Endothelial cell of umbilical vein (primary cell): ENCODE measurements at regions not wholly inside any gene's neighbourhood (a gene's known extent, or its start where the extent isn't known, plus 50 kb on each side); places are given as distances from the start of the nearest gene placed in this dataset.

Source experiments
- BruUV-seq: library from RNA; stranded (reverse); fragments of 400-500 nt; replicated peaks from 2 replicates; lab custom pipeline; 2021; lab: Mats Ljungman, UMichigan
- CTCF ChIA-PET: fragments of 300-600, 350-600 bp; sonication (Branson Sonifier 250); formaldehyde crosslinking; loops from one replicate; lab custom pipeline; 2021; ENCODE audit warnings: antibody characterized with exemption, inconsistent platforms; lab: Charles Lee
- POLR2A ChIA-PET: fragments of 300-600, 350-600 bp; sonication (Branson Sonifier 250); formaldehyde crosslinking; loops from one replicate; lab custom pipeline; 2021; ENCODE audit warnings: antibody characterized with exemption, inconsistent platforms; lab: Charles Lee
- DNase-seq: peaks from one replicate; pipeline ENCODE4 v3.0.0-alpha.2; 2011; ENCODE audit warnings: low read depth, low spot score
- FAIRE-seq: peaks from 2 replicates; lab custom pipeline; 2011; peaks lifted over from hg19 to GRCh38; lab: Jason Lieb, UNC
- H2AFZ ChIP-seq: 2 replicates; pipeline ENCODE4 v1.6.0; 2012; ENCODE audit warnings: low read depth, low read length, control low read depth, inconsistent platforms
- H3K27ac ChIP-seq: 2 replicates; pipeline ENCODE4 v1.5.1; 2011; ENCODE audit warnings: low read depth, mild to moderate bottlenecking, control low read depth, low read length, moderate library complexity; ENCODE audit not compliant: insufficient read depth
- H3K27me3 ChIP-seq, 2 experiments: 2 replicates each; pipeline versions ENCODE4 v1.6.0 to v1.6.1; 2011; ENCODE audit warnings: low read length in 2 of 2, mixed read lengths in 1 of 2; ENCODE audit not compliant: control insufficient read depth in 2 of 2, insufficient read depth in 2 of 2
- H3K36me3 ChIP-seq, 2 experiments: 2 replicates in 1 of 2; 3 replicates in 1 of 2; pipeline ENCODE4 v1.5.1; 2011; ENCODE audit warnings: low read length in 2 of 2, mild to moderate bottlenecking in 1 of 2, moderate library complexity in 1 of 2; ENCODE audit not compliant: control insufficient read depth in 2 of 2, insufficient read depth in 2 of 2; ENCODE audit errors: extremely low read depth in 1 of 2
- H3K4me1 ChIP-seq: 3 replicates; pipeline ENCODE4 v1.5.1; 2011; ENCODE audit warnings: mild to moderate bottlenecking, low read length; ENCODE audit not compliant: control insufficient read depth, insufficient read depth; ENCODE audit errors: extremely low read depth
- H3K4me2 ChIP-seq: 2 replicates; pipeline ENCODE4 v1.6.1; 2011; ENCODE audit warnings: low read length, control low read depth, mixed read lengths; ENCODE audit not compliant: insufficient read depth
- H3K4me3 ChIP-seq, 3 experiments: fragments of 200-600 bp in 1 of 3; sonication (generic), shearing (Covaris generic) in 1 of 3; replicated peaks in 1 of 3; 2 replicates each; pipeline ENCODE4 v1.5.1; 2011 to 2016; ENCODE audit warnings: control low read depth in 3 of 3, low read length in 3 of 3, mild to moderate bottlenecking in 2 of 3, inconsistent platforms in 1 of 3, low read depth in 1 of 3, moderate library complexity in 1 of 3; ENCODE audit not compliant: insufficient read depth in 1 of 3
- H3K79me2 ChIP-seq: 2 replicates; pipeline ENCODE4 v1.6.0; 2012; ENCODE audit warnings: low read length, inconsistent platforms; ENCODE audit not compliant: control insufficient read depth, insufficient read depth
- H3K9ac ChIP-seq: replicated peaks from 2 replicates; pipeline ENCODE3; 2011; ENCODE audit warnings: low read length, control low read depth; ENCODE audit not compliant: insufficient read depth; ENCODE audit errors: extremely low read depth
- H3K9me1 ChIP-seq: replicated peaks from 3 replicates; pipeline ENCODE4 v1.6.0; 2011; ENCODE audit warnings: mild to moderate bottlenecking, low read length; ENCODE audit not compliant: control insufficient read depth, insufficient read depth; ENCODE audit errors: extremely low read depth
- H3K9me3 ChIP-seq: replicated peaks from 2 replicates; pipeline ENCODE4 v1.5.1; 2012; ENCODE audit warnings: low read length, inconsistent platforms; ENCODE audit not compliant: control insufficient read depth, insufficient read depth
- H4K20me1 ChIP-seq: replicated peaks from 2 replicates; pipeline ENCODE3; 2011; ENCODE audit warnings: mild to moderate bottlenecking, low read length; ENCODE audit not compliant: control insufficient read depth, insufficient read depth; ENCODE audit errors: extremely low read depth
- EZH2 ChIP-seq: IDR thresholded peaks from 2 replicates; pipeline ENCODE4 v1.6.1; 2012; ENCODE audit warnings: borderline replicate concordance, low read depth, mild to moderate bottlenecking, moderate library complexity, low read length, inconsistent platforms; ENCODE audit not compliant: severe bottlenecking
- FOS ChIP-seq: IDR thresholded peaks from 2 replicates; pipeline ENCODE4 v1.6.1; 2011; ENCODE audit warnings: mild to moderate bottlenecking, low read length, moderate library complexity, borderline replicate concordance; ENCODE audit not compliant: insufficient read depth
- GATA2 ChIP-seq: IDR thresholded peaks from 2 replicates; pipeline ENCODE4 v1.7.0; 2011; ENCODE audit warnings: low read depth, mild to moderate bottlenecking, moderate library complexity, mixed read lengths, low read length; ENCODE audit not compliant: insufficient read length, insufficient read depth
- JUN ChIP-seq: IDR thresholded peaks from 2 replicates; pipeline ENCODE4 v1.6.1; 2011; ENCODE audit warnings: borderline replicate concordance, low read depth; ENCODE audit not compliant: insufficient read length, insufficient read depth
- MAX ChIP-seq: IDR thresholded peaks from 2 replicates; pipeline ENCODE4 v1.6.1; 2011; ENCODE audit not compliant: insufficient read depth, insufficient read length
- MYC ChIP-seq: IDR thresholded peaks from one replicate; pipeline ENCODE4 v1.6.1; 2011; ENCODE audit warnings: mild to moderate bottlenecking, low read depth, low read length
- POLR2A ChIP-seq: IDR thresholded peaks from 2 replicates; pipeline ENCODE4 v1.6.1; 2012; ENCODE audit warnings: low read depth, mild to moderate bottlenecking, control low read depth, low read length
- POLR2AphosphoS5 ChIP-seq: IDR thresholded peaks from 2 replicates; pipeline ENCODE4 v1.6.1; 2012; ENCODE audit warnings: low read depth, mild to moderate bottlenecking, control low read depth, low read length, moderate library complexity; ENCODE audit not compliant: insufficient read depth
- dilution Hi-C: fragments of 300-500 bp; cut with MboI; formaldehyde crosslinking; loops from one replicate; pipeline ENCODE4 v1.15.0; 2019; ENCODE audit warnings: low sequenced_read_pairs; ENCODE audit not compliant: extremely low pct_ligation_motif_present
- intact Hi-C: fragments of 100-400 bp; cut with micrococcal nuclease; formaldehyde crosslinking; loops from one replicate; pipeline ENCODE4 v1.10.0; 2022
- TF ChIP-seq, protein P1 (sequence below), 2 donors: IDR thresholded peaks; 1 replicate in 1 of 2; 2 replicates in 1 of 2; pipeline ENCODE4 v1.5.1; 2011; ENCODE audit warnings: low read length in 2 of 2, mild to moderate bottlenecking in 2 of 2, moderate library complexity in 2 of 2, control low read depth in 1 of 2, inconsistent platforms in 1 of 2, low read depth in 1 of 2; ENCODE audit not compliant: insufficient read depth in 1 of 2; ENCODE audit errors: extremely low read depth in 1 of 2

- FAIRE-seq (no peak), DNase-seq (peak; percentile 19)
- no peak overlapping the region for H3K9ac ChIP-seq
- no peak for TF ChIP-seq POLR2A
- TF ChIP-seq, protein P1, sequence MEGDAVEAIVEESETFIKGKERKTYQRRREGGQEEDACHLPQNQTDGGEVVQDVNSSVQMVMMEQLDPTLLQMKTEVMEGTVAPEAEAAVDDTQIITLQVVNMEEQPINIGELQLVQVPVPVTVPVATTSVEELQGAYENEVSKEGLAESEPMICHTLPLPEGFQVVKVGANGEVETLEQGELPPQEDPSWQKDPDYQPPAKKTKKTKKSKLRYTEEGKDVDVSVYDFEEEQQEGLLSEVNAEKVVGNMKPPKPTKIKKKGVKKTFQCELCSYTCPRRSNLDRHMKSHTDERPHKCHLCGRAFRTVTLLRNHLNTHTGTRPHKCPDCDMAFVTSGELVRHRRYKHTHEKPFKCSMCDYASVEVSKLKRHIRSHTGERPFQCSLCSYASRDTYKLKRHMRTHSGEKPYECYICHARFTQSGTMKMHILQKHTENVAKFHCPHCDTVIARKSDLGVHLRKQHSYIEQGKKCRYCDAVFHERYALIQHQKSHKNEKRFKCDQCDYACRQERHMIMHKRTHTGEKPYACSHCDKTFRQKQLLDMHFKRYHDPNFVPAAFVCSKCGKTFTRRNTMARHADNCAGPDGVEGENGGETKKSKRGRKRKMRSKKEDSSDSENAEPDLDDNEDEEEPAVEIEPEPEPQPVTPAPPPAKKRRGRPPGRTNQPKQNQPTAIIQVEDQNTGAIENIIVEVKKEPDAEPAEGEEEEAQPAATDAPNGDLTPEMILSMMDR (IDR thresholded peaks at IDR 0.05; ENCODE audit: extremely low read depth in 1 of 2, insufficient read depth in 1 of 2, low read depth in 1 of 2, low read length in 2 of 2): peak; percentile 28 to 38
- H4K20me1 ChIP-seq: no peaks in the 10 kb centered on the region
- intact Hi-C loops (loop anchor here (1.0 to 5.0 kb wide), 8 partner anchors 224 to 1334 kb away; no protein-coding TSS in a partner anchor), dilution Hi-C loops (no loop called here)
- H3K27me3 ChIP-seq: no peaks in the 10 kb centered on the region
- no peak overlapping the region for H3K4me3 ChIP-seq
- H3K27ac ChIP-seq: no peak overlapping the region
- ChIA-PET CTCF (interaction anchor here (0.5 to 1.4 kb wide), 11 partner anchors 9 to 1252 kb away, joined by 3 to 20 read pairs (median 4); no protein-coding TSS in a partner anchor), POLR2A (no interaction called here)
- H3K79me2 ChIP-seq: no peaks in the 10 kb centered on the region
- no peaks in the 10 kb centered on the region for H3K9me1 ChIP-seq
- no peaks in the 10 kb centered on the region for H3K36me3 ChIP-seq
- H2AFZ ChIP-seq: no peak overlapping the region
- H3K4me2 ChIP-seq: no peak overlapping the region
- BruUV-seq: no TSS peak
- H3K4me1 ChIP-seq: no peaks in the 10 kb centered on the region
- H3K9me3 ChIP-seq: no peaks in the 10 kb centered on the region
These were observed 286.6 kb downstream of the TENT5A start for GRCh38 chr6:81465859-81466258.

GRCh38 chr6:81456416-81456815, 296.1 kb downstream of the TENT5A start:
- POLR2A ChIA-PET: no interaction called here
- Histone ChIP-seq H3K9ac (no peak overlapping the region), H2AFZ (no peak overlapping the region), H3K9me1 (no peaks in the 10 kb centered on the region), H3K9me3 (no peaks in the 10 kb centered on the region), H4K20me1 (no peaks in the 10 kb centered on the region), H3K27me3 (peaks cover 0 to 2% of the 10 kb centered on the region in 2 experiments), H3K27ac (no peak overlapping the region), H3K4me2 (no peak overlapping the region), H3K4me1 (no peaks in the 10 kb centered on the region), H3K79me2 (no peaks in the 10 kb centered on the region), H3K36me3 (no peaks in the 10 kb centered on the region), H3K4me3 (no peak overlapping the region)
- TF ChIP-seq, protein P1 (IDR thresholded peaks at IDR 0.05; ENCODE audit: extremely low read depth in 1 of 2, insufficient read depth in 1 of 2, low read depth in 1 of 2, low read length in 2 of 2): no peak
- TF ChIP-seq POLR2AphosphoS5 (no peak), FOS (no peak), GATA2 (no peak), MAX (no peak), JUN (no peak), MYC (no peak), EZH2 (no peak), POLR2A (no peak)
- DNase-seq (no peak), FAIRE-seq (no peak)
- intact Hi-C loops (no loop called here), dilution Hi-C loops (no loop called here)
- CTCF ChIA-PET: interaction anchor here (2.6 kb wide), 1 partner anchor 10 kb away, joined by 7 read pairs; no protein-coding TSS in a partner anchor
- no TSS peak for BruUV-seq
